NB4 (cell line): ENCODE measurements at regions not wholly inside any gene's neighbourhood (a gene's known extent, or its start where the extent isn't known, plus 50 kb on each side); places are given as distances from the start of the nearest gene placed in this dataset.

Experiments
- DNase-seq: peaks from one replicate; pipeline ENCODE4 v3.0.0; 2010; ENCODE audit warnings: low read depth
- H3K4me3 ChIP-seq: one replicate; pipeline ENCODE4 v1.5.1; 2011; ENCODE audit warnings: mild to moderate bottlenecking, low read depth, low read length, moderate library complexity
- MYC ChIP-seq: IDR thresholded peaks from 2 replicates; pipeline ENCODE4 v1.6.1; 2011; ENCODE audit warnings: low read depth, low read length
- POLR2A ChIP-seq: IDR thresholded peaks from 2 replicates; pipeline ENCODE4 v1.6.1; 2011; ENCODE audit warnings: mild to moderate bottlenecking; ENCODE audit not compliant: insufficient read length; ENCODE audit errors: extremely low read depth
- TF ChIP-seq, protein P1 (sequence below): IDR thresholded peaks from 2 replicates; pipeline ENCODE4 v1.6.1; 2011; ENCODE audit warnings: low read depth, low read length
- TF ChIP-seq, protein P2 (sequence below): IDR thresholded peaks from one replicate; pipeline ENCODE4 v1.5.1; 2012; ENCODE audit warnings: low read depth, low read length

DNA sequence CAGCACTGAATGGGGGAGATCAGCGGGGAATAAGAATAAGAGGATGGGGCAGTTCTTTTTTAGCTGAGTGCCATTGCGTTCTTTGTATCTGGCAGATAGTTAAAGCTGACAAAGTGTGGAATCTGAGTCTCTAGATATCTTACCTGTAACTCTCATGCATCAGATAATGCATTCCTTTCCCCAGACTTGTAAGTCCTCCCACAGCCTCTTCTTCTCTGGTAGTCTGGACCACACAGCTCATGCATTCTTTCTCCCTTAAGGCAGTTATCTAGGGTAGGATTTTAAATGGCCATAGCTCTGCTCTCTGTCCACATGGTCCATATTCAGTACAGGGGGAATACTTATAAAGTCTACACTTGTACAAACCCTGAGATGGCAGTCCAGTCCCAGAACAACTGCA lies 54.0 kb upstream of the FGF10 start:
- TF ChIP-seq MYC (no peak), POLR2A (no peak)
- TF ChIP-seq, protein P1, sequence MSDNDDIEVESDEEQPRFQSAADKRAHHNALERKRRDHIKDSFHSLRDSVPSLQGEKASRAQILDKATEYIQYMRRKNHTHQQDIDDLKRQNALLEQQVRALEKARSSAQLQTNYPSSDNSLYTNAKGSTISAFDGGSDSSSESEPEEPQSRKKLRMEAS, result no peak
- TF ChIP-seq, protein P2, sequence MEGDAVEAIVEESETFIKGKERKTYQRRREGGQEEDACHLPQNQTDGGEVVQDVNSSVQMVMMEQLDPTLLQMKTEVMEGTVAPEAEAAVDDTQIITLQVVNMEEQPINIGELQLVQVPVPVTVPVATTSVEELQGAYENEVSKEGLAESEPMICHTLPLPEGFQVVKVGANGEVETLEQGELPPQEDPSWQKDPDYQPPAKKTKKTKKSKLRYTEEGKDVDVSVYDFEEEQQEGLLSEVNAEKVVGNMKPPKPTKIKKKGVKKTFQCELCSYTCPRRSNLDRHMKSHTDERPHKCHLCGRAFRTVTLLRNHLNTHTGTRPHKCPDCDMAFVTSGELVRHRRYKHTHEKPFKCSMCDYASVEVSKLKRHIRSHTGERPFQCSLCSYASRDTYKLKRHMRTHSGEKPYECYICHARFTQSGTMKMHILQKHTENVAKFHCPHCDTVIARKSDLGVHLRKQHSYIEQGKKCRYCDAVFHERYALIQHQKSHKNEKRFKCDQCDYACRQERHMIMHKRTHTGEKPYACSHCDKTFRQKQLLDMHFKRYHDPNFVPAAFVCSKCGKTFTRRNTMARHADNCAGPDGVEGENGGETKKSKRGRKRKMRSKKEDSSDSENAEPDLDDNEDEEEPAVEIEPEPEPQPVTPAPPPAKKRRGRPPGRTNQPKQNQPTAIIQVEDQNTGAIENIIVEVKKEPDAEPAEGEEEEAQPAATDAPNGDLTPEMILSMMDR, result no peak
- no peak for DNase-seq
- H3K4me3 ChIP-seq, result no peak overlapping the region

DNA sequence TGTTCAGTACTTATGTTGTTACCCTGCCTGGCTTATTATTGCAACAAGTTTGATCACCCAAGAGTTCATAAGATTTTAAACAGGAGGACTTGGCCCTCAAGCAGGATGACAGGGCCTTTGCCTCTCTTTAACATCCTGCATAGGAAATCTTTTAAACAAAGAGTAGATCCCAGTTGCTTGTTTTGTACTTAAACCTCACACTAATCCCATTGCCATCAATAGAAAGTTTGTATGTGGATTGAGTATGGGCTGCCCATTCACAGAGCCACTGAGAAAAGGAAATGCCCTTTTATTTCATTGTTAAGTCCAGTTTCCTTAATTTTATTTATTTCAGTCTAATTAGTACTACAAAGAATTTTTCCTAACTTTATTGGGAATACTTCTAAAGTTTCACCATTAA lies 52.2 kb upstream of the FGF10 start:
- no peak overlapping the region for H3K4me3 ChIP-seq
- DNase-seq, result no peak
- no peak for TF ChIP-seq MYC
- TF ChIP-seq, protein P1, result no peak
- TF ChIP-seq, protein P2, result no peak

DNA sequence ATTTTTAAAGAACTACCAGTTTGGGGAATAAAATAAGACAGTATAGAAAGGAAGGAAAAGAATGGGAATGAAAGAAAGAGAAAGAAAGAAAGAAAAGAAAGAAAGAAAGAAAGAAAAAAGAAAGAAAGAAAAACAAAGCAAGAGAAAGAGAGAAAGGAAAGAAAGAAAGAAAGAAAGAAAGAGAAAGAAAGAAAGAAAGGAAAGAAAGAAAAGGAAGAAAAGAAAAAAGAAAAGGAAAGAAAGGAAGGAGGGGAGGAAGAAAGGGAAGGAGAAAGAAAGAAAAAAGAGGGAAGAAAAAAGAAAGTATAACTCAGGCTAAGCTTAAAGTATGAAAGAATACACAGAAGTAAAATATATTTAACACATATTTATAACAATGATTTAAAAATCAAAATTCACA lies 51.0 kb upstream of the FGF10 start:
- no peak for TF ChIP-seq MYC
- TF ChIP-seq, protein P1, result no peak
- TF ChIP-seq, protein P2, result no peak
- TF ChIP-seq POLR2A, result no peak
- H3K4me3 ChIP-seq, result no peak overlapping the region
- no peak for DNase-seq
